C4-2B (cell line): ENCODE measurements at regions not wholly inside any gene's neighbourhood (a gene's known extent, or its start where the extent isn't known, plus 50 kb on each side); places are given as distances from the start of the nearest gene placed in this dataset.
"Not testable (repeated sequence)": the region's sequence is repeated elsewhere in the genome, so short reads cannot be mapped to it uniquely, and the experiment has no call there.

Source experiments
- CTCF ChIP-seq: fragments of 450-650 bp; conservative IDR thresholded peaks from 2 replicates; pipeline ENCODE4 v1.5.1; 2017; ENCODE audit warnings: mild to moderate bottlenecking
- ZFX ChIP-seq: fragments of 450-650 bp; IDR thresholded peaks from 2 replicates; pipeline ENCODE4 v1.6.1; 2017

- not testable (repeated sequence) for TF ChIP-seq CTCF, ZFX
Observed at GRCh38 chr5:125999271-126000030, 423.8 kb upstream of the GRAMD2B start.
